DMS153 (cell line): ENCODE measurements at regions not wholly inside any gene's neighbourhood (a gene's known extent, or its start where the extent isn't known, plus 50 kb on each side); places are given as distances from the start of the nearest gene placed in this dataset.

ENCODE experiments used
- DNase-seq: peaks from one replicate; lab custom pipeline; 2025; lab: John Stamatoyannopoulos, UW

- DNase-seq: no peak
Measured at GRCh38 chrX:128310912-128311311, 258.7 kb upstream of the ACTRT1 start.

GRCh38 chrX:128309311-128309710 lies 257.1 kb upstream of the ACTRT1 start:
- no peak for DNase-seq

- no peak for DNase-seq
Measured at GRCh38 chrX:128294198-128294597, 242.0 kb upstream of the ACTRT1 start.

- DNase-seq: no peak
Measured at GRCh38 chrX:128287693-128288092, 235.5 kb upstream of the ACTRT1 start.

- DNase-seq: no peak
Measured at GRCh38 chrX:128250621-128251020, 198.4 kb upstream of the ACTRT1 start.

- DNase-seq: no peak
Measured at GRCh38 chrX:128216364-128216763, 164.2 kb upstream of the ACTRT1 start.

- DNase-seq: no peak
Measured at GRCh38 chrX:128165884-128166408, 113.7 kb upstream of the ACTRT1 start.

- DNase-seq: no peak
Measured at GRCh38 chrX:128156204-128156603, 104.0 kb upstream of the ACTRT1 start.

- no peak for DNase-seq
Measured at GRCh38 chrX:128142745-128143144, 90.5 kb upstream of the ACTRT1 start.

- no peak for DNase-seq
Measured at GRCh38 chrX:128106630-128107029, 54.4 kb upstream of the ACTRT1 start.

- DNase-seq: no peak
Measured at GRCh38 chrX:128105659-128106058, 53.5 kb upstream of the ACTRT1 start.
